SK-N-SH (cell line): ENCODE measurements at regions not wholly inside any gene's neighbourhood (a gene's known extent, or its start where the extent isn't known, plus 50 kb on each side); places are given as distances from the start of the nearest gene placed in this dataset.

ENCODE experiments used
- EZH2phosphoT487 ChIP-seq: fragments of 200-600 bp; sonication (generic); IDR thresholded peaks from 2 replicates; pipeline ENCODE4 v1.6.1; 2017; ENCODE audit warnings: low read depth, mixed run types, mild to moderate bottlenecking, antibody characterized with exemption, moderate library complexity, borderline replicate concordance
- FOSL2 ChIP-seq: IDR thresholded peaks from 2 replicates; pipeline ENCODE4 v1.4.0; 2012; ENCODE audit warnings: low read depth, mild to moderate bottlenecking, moderate library complexity, borderline replicate concordance
- GABPA ChIP-seq: IDR thresholded peaks from 2 replicates; pipeline ENCODE4 v1.4.0; 2012; ENCODE audit warnings: low read depth, mild to moderate bottlenecking
- MEF2A ChIP-seq: IDR thresholded peaks from 2 replicates; pipeline ENCODE4 v1.4.0; 2012; ENCODE audit warnings: low read depth, borderline replicate concordance
- MXI1 ChIP-seq: IDR thresholded peaks from 2 replicates; pipeline ENCODE4 v1.6.1; 2012; ENCODE audit warnings: mild to moderate bottlenecking, low read depth, low read length, improper control_type of control experiment
- NFIC ChIP-seq: IDR thresholded peaks from 2 replicates; pipeline ENCODE4 v1.4.0; 2012; ENCODE audit warnings: borderline replicate concordance
- RCOR1 ChIP-seq: fragments of 150-350 bp; IDR thresholded peaks from 2 replicates; pipeline ENCODE4 v1.6.1; 2017; ENCODE audit warnings: antibody characterized with exemption, low read length
- SMC3 ChIP-seq: IDR thresholded peaks from 2 replicates; pipeline ENCODE4 v1.6.1; 2012; ENCODE audit warnings: low read depth, low read length, improper control_type of control experiment
- TF ChIP-seq, protein P1 (sequence below): fragments of 200-600 bp; sonication (generic); IDR thresholded peaks from 2 replicates; pipeline ENCODE4 v1.6.1; 2017; ENCODE audit warnings: antibody characterized with exemption, mild to moderate bottlenecking, moderate library complexity
- TF ChIP-seq, protein P2 (sequence below): fragments of 150-350 bp; IDR thresholded peaks from 2 replicates; pipeline ENCODE4 v1.6.1; 2017; ENCODE audit warnings: antibody characterized with exemption, low read length, low read depth, borderline replicate concordance
- TF ChIP-seq, protein P3 (sequence below): IDR thresholded peaks from 2 replicates; pipeline ENCODE4 v1.6.1; 2012; ENCODE audit warnings: mild to moderate bottlenecking, low read depth, low read length, moderate library complexity

DNA sequence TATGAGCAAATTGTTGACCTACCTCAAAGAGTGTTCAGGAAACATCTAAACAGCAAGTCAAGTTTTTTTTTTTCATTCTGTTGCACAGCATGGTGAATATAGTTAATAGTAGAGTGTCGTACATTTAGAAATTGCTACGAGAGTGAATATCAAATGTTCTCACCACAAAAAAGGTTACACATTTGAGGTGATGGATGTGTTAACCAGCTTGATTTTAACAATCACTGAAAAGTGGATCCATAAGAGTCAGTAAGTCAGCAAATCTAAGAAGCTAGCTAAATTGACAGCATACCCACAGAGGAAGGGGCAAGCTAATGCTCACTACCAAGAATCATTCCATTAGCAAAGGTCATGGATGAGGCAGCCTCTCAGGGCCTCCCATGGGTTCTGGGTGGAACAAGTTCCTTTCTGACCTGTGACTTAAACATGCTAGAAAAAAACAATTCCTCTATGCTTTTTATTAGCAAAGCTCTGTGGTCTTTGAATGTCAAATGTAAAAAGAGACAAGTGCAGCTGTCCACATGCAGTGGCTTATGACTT, 235.4 kb upstream of the CCDC179 start:
- TF ChIP-seq GABPA (no peak), FOSL2 (no peak), NFIC (no peak), EZH2phosphoT487 (no peak), MEF2A (no peak), SMC3 (no peak), RCOR1 (no peak), MXI1 (no peak)
- TF ChIP-seq, protein P1, sequence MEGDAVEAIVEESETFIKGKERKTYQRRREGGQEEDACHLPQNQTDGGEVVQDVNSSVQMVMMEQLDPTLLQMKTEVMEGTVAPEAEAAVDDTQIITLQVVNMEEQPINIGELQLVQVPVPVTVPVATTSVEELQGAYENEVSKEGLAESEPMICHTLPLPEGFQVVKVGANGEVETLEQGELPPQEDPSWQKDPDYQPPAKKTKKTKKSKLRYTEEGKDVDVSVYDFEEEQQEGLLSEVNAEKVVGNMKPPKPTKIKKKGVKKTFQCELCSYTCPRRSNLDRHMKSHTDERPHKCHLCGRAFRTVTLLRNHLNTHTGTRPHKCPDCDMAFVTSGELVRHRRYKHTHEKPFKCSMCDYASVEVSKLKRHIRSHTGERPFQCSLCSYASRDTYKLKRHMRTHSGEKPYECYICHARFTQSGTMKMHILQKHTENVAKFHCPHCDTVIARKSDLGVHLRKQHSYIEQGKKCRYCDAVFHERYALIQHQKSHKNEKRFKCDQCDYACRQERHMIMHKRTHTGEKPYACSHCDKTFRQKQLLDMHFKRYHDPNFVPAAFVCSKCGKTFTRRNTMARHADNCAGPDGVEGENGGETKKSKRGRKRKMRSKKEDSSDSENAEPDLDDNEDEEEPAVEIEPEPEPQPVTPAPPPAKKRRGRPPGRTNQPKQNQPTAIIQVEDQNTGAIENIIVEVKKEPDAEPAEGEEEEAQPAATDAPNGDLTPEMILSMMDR: no peak
- TF ChIP-seq, protein P2, sequence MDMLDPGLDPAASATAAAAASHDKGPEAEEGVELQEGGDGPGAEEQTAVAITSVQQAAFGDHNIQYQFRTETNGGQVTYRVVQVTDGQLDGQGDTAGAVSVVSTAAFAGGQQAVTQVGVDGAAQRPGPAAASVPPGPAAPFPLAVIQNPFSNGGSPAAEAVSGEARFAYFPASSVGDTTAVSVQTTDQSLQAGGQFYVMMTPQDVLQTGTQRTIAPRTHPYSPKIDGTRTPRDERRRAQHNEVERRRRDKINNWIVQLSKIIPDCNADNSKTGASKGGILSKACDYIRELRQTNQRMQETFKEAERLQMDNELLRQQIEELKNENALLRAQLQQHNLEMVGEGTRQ: no peak
- TF ChIP-seq, protein P3, sequence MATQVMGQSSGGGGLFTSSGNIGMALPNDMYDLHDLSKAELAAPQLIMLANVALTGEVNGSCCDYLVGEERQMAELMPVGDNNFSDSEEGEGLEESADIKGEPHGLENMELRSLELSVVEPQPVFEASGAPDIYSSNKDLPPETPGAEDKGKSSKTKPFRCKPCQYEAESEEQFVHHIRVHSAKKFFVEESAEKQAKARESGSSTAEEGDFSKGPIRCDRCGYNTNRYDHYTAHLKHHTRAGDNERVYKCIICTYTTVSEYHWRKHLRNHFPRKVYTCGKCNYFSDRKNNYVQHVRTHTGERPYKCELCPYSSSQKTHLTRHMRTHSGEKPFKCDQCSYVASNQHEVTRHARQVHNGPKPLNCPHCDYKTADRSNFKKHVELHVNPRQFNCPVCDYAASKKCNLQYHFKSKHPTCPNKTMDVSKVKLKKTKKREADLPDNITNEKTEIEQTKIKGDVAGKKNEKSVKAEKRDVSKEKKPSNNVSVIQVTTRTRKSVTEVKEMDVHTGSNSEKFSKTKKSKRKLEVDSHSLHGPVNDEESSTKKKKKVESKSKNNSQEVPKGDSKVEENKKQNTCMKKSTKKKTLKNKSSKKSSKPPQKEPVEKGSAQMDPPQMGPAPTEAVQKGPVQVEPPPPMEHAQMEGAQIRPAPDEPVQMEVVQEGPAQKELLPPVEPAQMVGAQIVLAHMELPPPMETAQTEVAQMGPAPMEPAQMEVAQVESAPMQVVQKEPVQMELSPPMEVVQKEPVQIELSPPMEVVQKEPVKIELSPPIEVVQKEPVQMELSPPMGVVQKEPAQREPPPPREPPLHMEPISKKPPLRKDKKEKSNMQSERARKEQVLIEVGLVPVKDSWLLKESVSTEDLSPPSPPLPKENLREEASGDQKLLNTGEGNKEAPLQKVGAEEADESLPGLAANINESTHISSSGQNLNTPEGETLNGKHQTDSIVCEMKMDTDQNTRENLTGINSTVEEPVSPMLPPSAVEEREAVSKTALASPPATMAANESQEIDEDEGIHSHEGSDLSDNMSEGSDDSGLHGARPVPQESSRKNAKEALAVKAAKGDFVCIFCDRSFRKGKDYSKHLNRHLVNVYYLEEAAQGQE: no peak
